ENCODE measurements at regions not wholly inside any gene's neighbourhood (a gene's known extent, or its start where the extent isn't known, plus 50 kb on each side); places are given as distances from the start of the nearest gene placed in this dataset.
A peak's percentile ranks its signal among the peaks of the same experiment; 100 is the strongest.

DNA sequence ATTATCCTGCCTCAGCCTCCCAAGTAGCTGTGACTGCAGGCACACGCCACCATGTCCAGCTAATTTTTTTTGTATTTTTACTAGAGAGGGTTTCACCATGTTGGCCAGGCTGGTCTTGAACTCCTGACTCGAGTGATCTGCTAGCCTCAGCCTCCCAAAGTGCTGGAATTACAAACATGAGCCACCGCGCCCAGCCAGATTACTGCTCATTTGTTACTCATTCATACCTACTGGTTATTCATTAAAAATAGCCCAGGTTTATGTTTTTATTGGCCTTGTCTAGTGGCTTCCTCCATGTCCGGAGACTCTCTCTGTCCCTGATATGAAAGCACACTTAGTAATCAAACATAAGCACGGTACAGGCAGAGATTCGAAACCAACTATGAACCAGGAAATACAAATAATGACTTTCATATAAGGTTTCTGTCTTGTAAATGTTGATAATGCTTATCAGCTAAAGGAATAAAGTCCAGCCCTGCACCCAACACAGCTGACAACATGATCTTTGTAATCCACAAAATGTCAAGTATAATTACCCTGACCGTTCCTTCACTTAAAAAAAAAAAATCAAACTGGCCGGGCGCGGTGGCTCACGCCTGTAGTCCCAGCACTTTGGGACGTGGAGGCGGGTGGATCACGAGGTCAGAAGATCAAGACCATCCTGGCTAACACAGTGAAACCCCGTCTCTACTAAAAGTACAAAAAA is 50.4 kb upstream of the CXADR start:
- H3K9me3 Mint-ChIP-seq (ENCODE audit: low read depth), result no peaks in the 10 kb centered on the region
- H3K4me3 Mint-ChIP-seq (ENCODE audit: unreplicated experiment), result no peak overlapping the region
- H3K36me3 Mint-ChIP-seq (ENCODE audit: low read depth), result no peaks in the 10 kb centered on the region
- TF ChIP-seq, protein P1, sequence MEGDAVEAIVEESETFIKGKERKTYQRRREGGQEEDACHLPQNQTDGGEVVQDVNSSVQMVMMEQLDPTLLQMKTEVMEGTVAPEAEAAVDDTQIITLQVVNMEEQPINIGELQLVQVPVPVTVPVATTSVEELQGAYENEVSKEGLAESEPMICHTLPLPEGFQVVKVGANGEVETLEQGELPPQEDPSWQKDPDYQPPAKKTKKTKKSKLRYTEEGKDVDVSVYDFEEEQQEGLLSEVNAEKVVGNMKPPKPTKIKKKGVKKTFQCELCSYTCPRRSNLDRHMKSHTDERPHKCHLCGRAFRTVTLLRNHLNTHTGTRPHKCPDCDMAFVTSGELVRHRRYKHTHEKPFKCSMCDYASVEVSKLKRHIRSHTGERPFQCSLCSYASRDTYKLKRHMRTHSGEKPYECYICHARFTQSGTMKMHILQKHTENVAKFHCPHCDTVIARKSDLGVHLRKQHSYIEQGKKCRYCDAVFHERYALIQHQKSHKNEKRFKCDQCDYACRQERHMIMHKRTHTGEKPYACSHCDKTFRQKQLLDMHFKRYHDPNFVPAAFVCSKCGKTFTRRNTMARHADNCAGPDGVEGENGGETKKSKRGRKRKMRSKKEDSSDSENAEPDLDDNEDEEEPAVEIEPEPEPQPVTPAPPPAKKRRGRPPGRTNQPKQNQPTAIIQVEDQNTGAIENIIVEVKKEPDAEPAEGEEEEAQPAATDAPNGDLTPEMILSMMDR (IDR thresholded peaks at IDR 0.05), result no peak
- H3K4me1 Mint-ChIP-seq (ENCODE audit: low read depth), result peaks cover 15% of the 10 kb centered on the region
- no peak for DNase-seq (ENCODE audit: low spot score)
- H3K27ac Mint-ChIP-seq (ENCODE audit: unreplicated experiment), result no peak overlapping the region
- H3K27me3 Mint-ChIP-seq (ENCODE audit: low read depth), result peaks cover 4% of the 10 kb centered on the region

Small RNA genes lying in the stretch of these regions (microRNA-seq; reads per million reads assigned to microRNA genes)
- gene MIR125B2 (ENCODE audit: borderline number of aligned reads), result 764 reads per million, percentile 76 among the genes with 10 or more reads in this experiment
- gene MIR99A (ENCODE audit: borderline number of aligned reads), result 49,930 reads per million, percentile 98 among the genes with 10 or more reads in this experiment
- 10,570 reads per million, percentile 94 among the genes with 10 or more reads in this experiment for gene MIRLET7C (ENCODE audit: borderline number of aligned reads)

Measured in chondrocyte (in vitro differentiated cells).